HUDEP-2 (cell line): ENCODE measurements at regions not wholly inside any gene's neighbourhood (a gene's known extent, or its start where the extent isn't known, plus 50 kb on each side); places are given as distances from the start of the nearest gene placed in this dataset.

Experiments used
- DNase-seq, 76 experiments: peaks; one replicate each; lab custom pipeline; 2025; ENCODE audit not compliant: unreplicated experiment in 76 of 76; lab: John Stamatoyannopoulos, UW

DNA sequence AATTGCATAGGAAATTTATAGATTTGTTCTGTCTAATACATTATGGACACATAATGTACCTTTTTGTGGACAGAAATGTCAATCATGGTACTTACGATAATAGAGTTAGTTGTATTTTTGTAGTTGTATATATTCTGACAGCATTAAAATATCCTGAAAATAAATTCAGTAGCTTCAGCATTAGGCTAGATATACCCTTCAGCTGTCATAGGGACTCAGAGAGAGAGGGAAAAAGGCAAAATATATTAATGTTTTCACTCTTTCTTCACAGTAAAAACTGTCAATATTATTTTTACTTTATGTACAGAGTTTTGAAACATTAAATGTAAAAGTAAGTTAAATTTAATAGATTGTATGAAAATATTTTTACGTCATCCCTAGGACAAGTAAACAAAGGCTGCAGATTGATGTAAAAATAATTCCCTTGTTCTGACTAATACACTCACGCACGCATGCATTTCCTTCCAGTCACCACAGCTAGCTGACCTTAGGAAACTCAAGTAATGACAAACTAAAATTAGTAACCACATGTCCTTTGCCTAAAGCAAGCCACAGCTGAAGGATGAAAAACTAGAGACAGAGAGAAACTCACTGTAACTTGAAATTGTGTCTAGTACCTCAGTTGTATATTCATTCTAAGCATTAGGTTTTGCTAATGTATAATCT is 104.7 kb upstream of the CARD18 start:
- DNase-seq: no peak

DNA sequence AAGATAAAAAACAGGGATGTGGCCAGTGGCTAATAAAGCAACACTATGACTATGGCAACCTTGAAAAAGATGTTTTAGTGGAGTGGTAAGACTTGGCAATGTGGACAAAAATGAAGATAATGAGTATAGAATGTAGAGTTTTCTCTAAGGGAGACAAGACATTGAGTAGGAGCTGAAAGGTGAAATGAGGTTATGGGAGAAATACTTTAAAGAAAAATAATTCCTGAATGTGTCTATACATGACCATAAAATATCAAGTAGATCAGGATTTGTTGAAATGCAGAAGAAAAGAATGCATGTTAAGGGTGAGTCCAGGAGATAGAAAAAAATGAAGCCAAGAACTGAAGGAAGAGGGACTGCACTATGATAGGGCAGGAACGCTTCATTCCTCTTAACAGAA is 101.6 kb upstream of the CARD18 start:
- no peak for DNase-seq

DNA sequence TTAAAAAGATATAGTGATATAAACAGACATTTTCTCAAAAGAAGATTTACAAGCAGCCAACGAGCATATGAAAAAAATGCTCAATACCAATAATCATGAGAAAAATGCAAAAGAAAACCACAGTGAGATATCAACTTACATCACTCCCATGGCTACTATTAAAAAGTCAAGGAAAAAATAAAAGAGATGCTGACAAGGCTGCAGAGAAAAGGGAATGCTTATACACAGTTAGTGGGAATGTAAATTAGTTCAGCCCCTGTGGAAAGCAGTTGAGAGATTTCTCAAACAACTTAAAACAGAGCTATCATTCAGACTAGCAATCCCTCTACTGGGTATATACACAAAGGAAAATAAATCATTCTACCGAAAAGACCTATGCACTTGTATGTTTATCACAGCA is 97.1 kb upstream of the CARD18 start:
- DNase-seq: no peak

DNA sequence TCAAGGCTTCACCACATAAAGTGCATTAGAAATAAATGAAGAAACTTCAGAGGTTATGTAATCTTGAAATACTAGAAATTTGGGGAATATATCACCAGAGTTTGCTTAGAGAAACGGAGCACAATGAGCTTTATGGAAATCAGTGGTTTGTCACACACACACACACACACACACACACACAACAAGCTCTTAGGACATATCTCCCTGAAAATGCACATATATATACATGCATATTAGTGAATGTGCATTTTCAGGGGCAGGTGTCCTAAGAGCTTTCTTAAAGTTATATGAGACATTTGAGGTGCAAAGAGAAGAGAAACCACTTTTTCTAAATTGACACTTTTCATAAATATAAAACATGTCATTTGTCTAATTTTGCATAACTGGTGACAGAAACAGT is 93.7 kb upstream of the CARD18 start:
- DNase-seq: no peak

- DNase-seq: no peak
Measured at GRCh38 chr11:105232021-105232420, 92.5 kb upstream of the CARD18 start.

GRCh38 chr11:105230586-105230985 is 91.0 kb upstream of the CARD18 start:
- DNase-seq: no peak

GRCh38 chr11:105229761-105230160 is 90.2 kb upstream of the CARD18 start:
- no peak for DNase-seq

DNA sequence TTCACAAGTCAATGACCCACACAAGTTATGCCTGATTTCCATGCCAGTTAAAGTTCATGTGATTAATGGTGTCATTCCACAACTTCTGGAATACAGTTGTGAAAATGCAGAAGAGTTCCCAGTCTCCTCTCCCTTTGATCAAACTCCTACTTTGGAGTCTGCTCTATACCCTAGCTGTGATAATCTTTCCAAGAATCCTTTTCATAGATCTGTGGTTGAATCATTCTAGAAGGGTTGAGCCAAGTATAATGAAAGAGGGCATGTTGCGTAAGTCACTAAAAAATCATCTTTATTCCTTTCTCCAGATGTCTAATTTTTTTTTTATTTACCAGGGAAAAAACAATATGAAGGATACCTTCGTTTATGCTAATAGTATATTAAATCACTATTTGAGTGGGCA is 89.7 kb upstream of the CARD18 start:
- DNase-seq: no peak

- no peak for DNase-seq
Measured at GRCh38 chr11:105227363-105227762, 87.8 kb upstream of the CARD18 start.

DNA sequence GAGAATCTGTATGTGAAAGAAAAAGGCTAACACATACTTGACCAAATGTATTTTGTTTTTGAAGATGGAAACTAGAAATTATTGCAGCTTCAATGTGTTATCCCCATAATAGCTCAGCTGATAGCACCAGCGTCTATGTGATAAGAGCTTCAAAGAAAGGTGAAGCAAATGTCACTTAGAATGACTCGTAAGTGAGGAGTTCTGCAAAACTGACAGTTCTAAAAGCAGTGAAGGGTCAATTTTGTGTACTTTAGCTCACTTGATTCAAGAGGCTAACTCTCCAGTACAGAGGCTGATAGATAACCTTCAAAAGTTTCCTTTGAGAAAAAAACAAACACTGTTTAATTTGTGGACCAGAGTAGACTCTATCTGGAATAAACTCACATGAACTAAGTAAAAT is 87.2 kb upstream of the CARD18 start:
- no peak for DNase-seq

- DNase-seq: no peak
Measured at GRCh38 chr11:105226091-105226490, 86.5 kb upstream of the CARD18 start.

GRCh38 chr11:105224482-105225253 is 85.1 kb upstream of the CARD18 start:
- no peak for DNase-seq

DNA sequence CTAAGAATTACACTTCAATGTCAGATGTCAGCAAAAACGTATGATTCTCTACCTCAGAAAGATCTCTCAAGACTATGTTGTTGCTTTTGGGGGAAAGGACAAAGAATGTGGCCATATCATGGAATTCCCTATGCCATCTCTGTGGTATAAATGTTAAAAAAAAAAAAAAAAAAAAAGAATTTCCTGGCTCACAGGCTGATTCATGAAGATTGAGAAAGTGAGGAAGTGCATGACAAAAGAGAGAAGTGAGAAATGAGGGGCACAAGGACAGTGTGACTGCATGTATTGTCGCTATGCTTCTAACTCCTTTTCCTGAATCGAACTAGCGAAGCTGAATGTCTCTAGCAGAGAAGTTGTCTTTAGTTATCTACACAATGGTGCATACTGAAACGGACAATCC is 80.6 kb upstream of the CARD18 start:
- DNase-seq: no peak

GRCh38 chr11:105219670-105220069 is 80.1 kb upstream of the CARD18 start:
- no peak for DNase-seq

- peak in 1 of 76 experiments; percentile 1 for DNase-seq
Measured at GRCh38 chr11:105219269-105219668, 79.7 kb upstream of the CARD18 start.

GRCh38 chr11:105215528-105215927 is 76.0 kb upstream of the CARD18 start:
- DNase-seq: no peak

- no peak for DNase-seq
Measured at GRCh38 chr11:105211806-105212554, 72.4 kb upstream of the CARD18 start.

DNA sequence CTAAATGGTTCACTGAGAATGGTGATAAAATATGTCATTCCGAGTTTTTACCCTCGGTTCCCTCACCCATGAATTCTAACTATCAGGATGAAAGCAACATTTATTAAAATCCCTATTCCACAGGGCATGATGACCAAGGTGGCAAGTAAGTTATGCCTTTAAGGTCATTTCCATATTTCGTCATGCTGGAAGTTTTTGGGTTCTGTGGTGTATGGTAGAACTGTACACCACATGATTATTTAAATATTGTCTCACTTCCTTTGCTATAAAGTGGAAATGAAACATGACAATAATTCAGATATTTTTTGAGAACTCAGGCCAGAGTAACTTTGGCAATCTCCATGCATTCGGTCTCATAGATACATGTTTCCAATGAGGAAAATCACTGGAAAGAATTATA is 68.5 kb upstream of the CARD18 start:
- no peak for DNase-seq

GRCh38 chr11:105206633-105207032 is 67.1 kb upstream of the CARD18 start:
- no peak for DNase-seq

DNA sequence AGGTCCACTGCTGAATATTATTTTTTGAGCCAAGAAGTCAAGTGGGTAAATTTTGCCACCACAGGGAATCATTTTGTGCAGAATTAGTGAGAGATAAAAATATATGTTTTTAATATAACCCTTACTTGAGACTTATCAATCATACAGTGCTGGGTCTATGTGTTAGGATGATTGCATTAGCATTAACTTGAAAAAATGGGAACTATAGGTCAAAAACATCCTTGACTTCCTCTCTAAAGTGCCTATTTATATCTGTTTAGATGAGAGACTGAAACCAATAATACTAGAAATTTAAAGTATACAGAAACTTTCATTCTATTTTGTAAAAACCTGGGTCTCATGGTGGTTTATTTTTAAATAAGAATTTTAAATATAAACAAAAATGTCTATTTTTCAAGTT is 65.1 kb upstream of the CARD18 start:
- DNase-seq: no peak

DNA sequence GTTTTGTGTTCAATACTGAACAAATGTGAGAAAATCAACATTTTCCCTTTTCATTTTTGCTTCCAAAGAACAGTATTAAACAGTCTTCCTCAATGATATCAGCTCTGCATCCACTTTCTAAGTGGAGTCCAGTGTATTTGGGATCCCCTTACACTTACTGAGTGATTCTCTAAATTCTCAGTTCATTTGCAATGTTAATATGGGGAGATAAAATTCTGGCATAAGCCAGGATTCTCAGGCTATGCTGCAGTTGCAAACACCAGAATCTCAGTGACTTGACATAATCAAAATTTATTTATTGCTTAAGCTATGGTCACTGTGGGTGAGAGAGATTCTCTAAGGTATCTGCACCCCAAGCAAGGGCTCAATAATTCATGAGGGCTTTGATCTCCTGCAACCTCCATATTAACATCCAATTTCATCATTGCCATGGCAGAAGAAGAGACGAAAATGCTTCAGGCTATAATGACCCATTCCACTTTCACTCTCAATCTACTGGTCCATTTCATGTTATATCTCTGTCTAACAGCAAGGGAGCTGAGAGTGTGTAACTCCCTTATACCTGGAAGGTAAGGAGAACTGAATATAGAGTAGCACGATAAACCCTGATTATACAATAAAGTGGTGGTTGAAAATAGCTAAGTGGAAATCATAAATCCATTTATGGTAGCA is 64.1 kb upstream of the CARD18 start:
- DNase-seq: no peak
